Astrocyte (in vitro differentiated cells and primary cell): ENCODE measurements at regions not wholly inside any gene's neighbourhood (a gene's known extent, or its start where the extent isn't known, plus 50 kb on each side); places are given as distances from the start of the nearest gene placed in this dataset.

Experiments
- DNase-seq: peaks from one replicate; pipeline ENCODE4 v3.0.0-alpha.2; 2010; ENCODE audit warnings: low read depth
- FAIRE-seq: peaks from 2 replicates; lab custom pipeline; 2011; peaks lifted over from hg19 to GRCh38; lab: Jason Lieb, UNC
- H2AFZ ChIP-seq: 2 replicates; pipeline ENCODE4 v1.6.0; 2012; ENCODE audit warnings: low read depth, low read length, inconsistent platforms
- H3K27ac ChIP-seq: 2 replicates; pipeline ENCODE4 v1.5.1; 2011; ENCODE audit warnings: low read depth, low read length, inconsistent platforms
- H3K27me3 ChIP-seq: 2 replicates; pipeline ENCODE4 v1.6.0; 2011; ENCODE audit warnings: low read length, inconsistent platforms; ENCODE audit not compliant: insufficient read depth
- H3K36me3 ChIP-seq: 2 replicates; pipeline ENCODE4 v1.5.1; 2011; ENCODE audit warnings: low read length, inconsistent platforms; ENCODE audit not compliant: insufficient read depth
- H3K4me1 ChIP-seq: 2 replicates; pipeline ENCODE4 v1.5.1; 2011; ENCODE audit warnings: low read length, inconsistent platforms; ENCODE audit not compliant: insufficient read depth
- H3K4me2 ChIP-seq: 2 replicates; pipeline ENCODE4 v1.6.0; 2012; ENCODE audit warnings: low read length, inconsistent platforms
- H3K4me3 ChIP-seq: 2 replicates; pipeline ENCODE4 v1.5.1; 2011; ENCODE audit warnings: low read depth, mild to moderate bottlenecking, low read length, inconsistent platforms; ENCODE audit not compliant: insufficient read depth
- H3K79me2 ChIP-seq: 2 replicates; pipeline ENCODE4 v1.6.0; 2012; ENCODE audit warnings: mild to moderate bottlenecking, low read length, inconsistent platforms; ENCODE audit not compliant: insufficient read depth
- H3K9ac ChIP-seq: 2 replicates; pipeline ENCODE4 v1.6.0; 2012; ENCODE audit warnings: mild to moderate bottlenecking, low read length, inconsistent platforms
- H3K9me3 ChIP-seq: 2 replicates; pipeline ENCODE4 v1.5.1; 2012; ENCODE audit warnings: low read depth, mild to moderate bottlenecking, low read length, inconsistent platforms; ENCODE audit not compliant: insufficient read depth
- H4K20me1 ChIP-seq: 2 replicates; pipeline ENCODE4 v1.6.0; 2012; ENCODE audit warnings: low read length, inconsistent platforms; ENCODE audit not compliant: insufficient read depth
- H3K27ac Mint-ChIP-seq: one replicate; pipeline ENCODE4 v1.8.0; 2021; ENCODE audit warnings: mild to moderate bottlenecking, mixed read lengths; ENCODE audit not compliant: unreplicated experiment
- H3K27me3 Mint-ChIP-seq: one replicate; pipeline ENCODE4 v1.8.0; 2021; ENCODE audit warnings: low read depth, mixed read lengths; ENCODE audit not compliant: unreplicated experiment
- H3K36me3 Mint-ChIP-seq: one replicate; pipeline ENCODE4 v1.8.0; 2021; ENCODE audit warnings: low read depth, mixed read lengths; ENCODE audit not compliant: unreplicated experiment
- H3K4me1 Mint-ChIP-seq: one replicate; pipeline ENCODE4 v1.8.0; 2021; ENCODE audit warnings: low read depth, mixed read lengths; ENCODE audit not compliant: unreplicated experiment
- H3K4me3 Mint-ChIP-seq: one replicate; pipeline ENCODE4 v1.8.0; 2021; ENCODE audit warnings: mild to moderate bottlenecking, moderate library complexity, mixed read lengths; ENCODE audit not compliant: unreplicated experiment
- H3K9me3 Mint-ChIP-seq: one replicate; pipeline ENCODE4 v1.8.0; 2021; ENCODE audit warnings: mild to moderate bottlenecking, mixed read lengths; ENCODE audit not compliant: unreplicated experiment
- EZH2 ChIP-seq: IDR thresholded peaks from 2 replicates; pipeline ENCODE4 v1.6.1; 2012; ENCODE audit warnings: mild to moderate bottlenecking, low read length, inconsistent platforms; ENCODE audit not compliant: insufficient read depth
- TF ChIP-seq, protein P1 (sequence below): IDR thresholded peaks from 2 replicates; pipeline ENCODE4 v1.5.1; 2011; ENCODE audit warnings: low read depth, mild to moderate bottlenecking, inconsistent platforms, low read length, moderate library complexity; ENCODE audit not compliant: insufficient read depth

DNA sequence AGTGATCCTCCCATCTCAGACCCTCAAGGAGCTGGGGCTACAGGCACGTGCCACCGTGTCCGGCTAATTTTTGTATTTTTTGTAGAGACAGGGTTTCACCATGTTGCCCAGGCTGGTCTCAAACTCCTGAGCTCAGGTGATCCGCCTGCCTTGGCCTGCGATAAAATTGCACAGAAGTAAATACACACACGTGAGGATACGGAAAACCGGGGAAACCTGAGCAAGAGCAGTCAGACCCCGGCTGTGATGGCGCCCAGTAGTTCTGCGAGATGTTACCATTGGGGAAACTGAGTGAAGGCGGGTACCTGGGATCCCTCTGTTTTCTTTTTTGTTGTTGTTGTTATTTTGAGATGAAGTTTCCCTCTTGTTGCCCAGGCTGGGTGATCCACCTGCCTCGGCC is 114.9 kb downstream of the C9orf50 start:
- H3K36me3 ChIP-seq: no peaks in the 10 kb centered on the region
- no peaks in the 10 kb centered on the region for H3K79me2 ChIP-seq
- H3K4me3 ChIP-seq: no peak overlapping the region
- TF ChIP-seq EZH2: no peak
- TF ChIP-seq, protein P1, sequence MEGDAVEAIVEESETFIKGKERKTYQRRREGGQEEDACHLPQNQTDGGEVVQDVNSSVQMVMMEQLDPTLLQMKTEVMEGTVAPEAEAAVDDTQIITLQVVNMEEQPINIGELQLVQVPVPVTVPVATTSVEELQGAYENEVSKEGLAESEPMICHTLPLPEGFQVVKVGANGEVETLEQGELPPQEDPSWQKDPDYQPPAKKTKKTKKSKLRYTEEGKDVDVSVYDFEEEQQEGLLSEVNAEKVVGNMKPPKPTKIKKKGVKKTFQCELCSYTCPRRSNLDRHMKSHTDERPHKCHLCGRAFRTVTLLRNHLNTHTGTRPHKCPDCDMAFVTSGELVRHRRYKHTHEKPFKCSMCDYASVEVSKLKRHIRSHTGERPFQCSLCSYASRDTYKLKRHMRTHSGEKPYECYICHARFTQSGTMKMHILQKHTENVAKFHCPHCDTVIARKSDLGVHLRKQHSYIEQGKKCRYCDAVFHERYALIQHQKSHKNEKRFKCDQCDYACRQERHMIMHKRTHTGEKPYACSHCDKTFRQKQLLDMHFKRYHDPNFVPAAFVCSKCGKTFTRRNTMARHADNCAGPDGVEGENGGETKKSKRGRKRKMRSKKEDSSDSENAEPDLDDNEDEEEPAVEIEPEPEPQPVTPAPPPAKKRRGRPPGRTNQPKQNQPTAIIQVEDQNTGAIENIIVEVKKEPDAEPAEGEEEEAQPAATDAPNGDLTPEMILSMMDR: no peak
- H3K4me1 Mint-ChIP-seq: peaks cover 16% of the 10 kb centered on the region
- H3K4me3 Mint-ChIP-seq: no peak overlapping the region
- H2AFZ ChIP-seq: no peak overlapping the region
- no peak overlapping the region for H3K4me2 ChIP-seq
- DNase-seq: no peak
- no peaks in the 10 kb centered on the region for H3K27me3 Mint-ChIP-seq
- no peak overlapping the region for H3K27ac Mint-ChIP-seq
- no peak overlapping the region for H3K9ac ChIP-seq
- H3K9me3 Mint-ChIP-seq: peaks cover 18% of the 10 kb centered on the region
- H3K9me3 ChIP-seq: peaks cover 11% of the 10 kb centered on the region
- no peaks in the 10 kb centered on the region for H3K27me3 ChIP-seq
- no peak overlapping the region for H3K27ac ChIP-seq
- peaks cover 33% of the 10 kb centered on the region for H3K4me1 ChIP-seq
- peaks cover 12% of the 10 kb centered on the region for H3K36me3 Mint-ChIP-seq
- FAIRE-seq: no peak
- no peaks in the 10 kb centered on the region for H4K20me1 ChIP-seq

GRCh38 chr9:129505270-129505902 is 115.5 kb downstream of the C9orf50 start:
- Histone ChIP-seq H3K27ac (no peak overlapping the region), H3K27me3 (no peaks in the 10 kb centered on the region), H3K36me3 (no peaks in the 10 kb centered on the region), H4K20me1 (no peaks in the 10 kb centered on the region), H3K4me3 (no peak overlapping the region), H3K4me2 (no peak overlapping the region), H2AFZ (no peak overlapping the region), H3K79me2 (no peaks in the 10 kb centered on the region), H3K4me1 (peaks cover 40% of the 10 kb centered on the region), H3K9me3 (peaks cover 8% of the 10 kb centered on the region), H3K9ac (no peak overlapping the region)
- DNase-seq (no peak), FAIRE-seq (no peak)
- peaks cover 11% of the 10 kb centered on the region for H3K9me3 Mint-ChIP-seq
- peaks cover 12% of the 10 kb centered on the region for H3K36me3 Mint-ChIP-seq
- H3K27me3 Mint-ChIP-seq: no peaks in the 10 kb centered on the region
- TF ChIP-seq, protein P1: no peak
- no peak for TF ChIP-seq EZH2
- H3K27ac Mint-ChIP-seq: no peak overlapping the region
- H3K4me3 Mint-ChIP-seq: no peak overlapping the region
- H3K4me1 Mint-ChIP-seq: peaks cover 22% of the 10 kb centered on the region

GRCh38 chr9:129504404-129504803 is 116.5 kb downstream of the C9orf50 start:
- no peak overlapping the region for H3K4me3 Mint-ChIP-seq

More at GRCh38 chr9:129504404-129504803, 116.5 kb downstream of the C9orf50 start:
- no peaks in the 10 kb centered on the region for H4K20me1 ChIP-seq
- DNase-seq (no peak), FAIRE-seq (no peak)
- Mint-ChIP-seq H3K4me1 (peaks cover 30% of the 10 kb centered on the region), H3K36me3 (peaks cover 10% of the 10 kb centered on the region), H3K9me3 (peaks cover 3% of the 10 kb centered on the region), H3K27me3 (no peaks in the 10 kb centered on the region), H3K27ac (peak overlapping the region; percentile 87)
- no peaks in the 10 kb centered on the region for H3K79me2 ChIP-seq
- H3K4me3 ChIP-seq: no peak overlapping the region
- no peak overlapping the region for H2AFZ ChIP-seq
- H3K27me3 ChIP-seq: no peaks in the 10 kb centered on the region
- no peak overlapping the region for H3K4me2 ChIP-seq
- no peak overlapping the region for H3K27ac ChIP-seq
- no peak for TF ChIP-seq EZH2
- TF ChIP-seq, protein P1: no peak
- H3K4me1 ChIP-seq: peaks cover 45% of the 10 kb centered on the region
- no peaks in the 10 kb centered on the region for H3K36me3 ChIP-seq
- no peaks in the 10 kb centered on the region for H3K9me3 ChIP-seq
- no peak overlapping the region for H3K9ac ChIP-seq
